GM12865 (cell line): ENCODE measurements at regions not wholly inside any gene's neighbourhood (a gene's known extent, or its start where the extent isn't known, plus 50 kb on each side); places are given as distances from the start of the nearest gene placed in this dataset.

Experiments used
- DNase-seq: peaks from one replicate; pipeline ENCODE4 v3.0.0; 2010; ENCODE audit warnings: low read depth
- H3K4me3 ChIP-seq: 2 replicates; pipeline ENCODE4 v1.5.1; 2011; ENCODE audit warnings: mild to moderate bottlenecking, low read depth, low read length, control low read depth
- TF ChIP-seq, protein P1 (sequence below): IDR thresholded peaks from 2 replicates; pipeline ENCODE4 v1.5.1; 2011; ENCODE audit warnings: low read length, control low read depth, low read depth, inconsistent platforms; ENCODE audit not compliant: insufficient read depth; ENCODE audit errors: missing control alignments

- no peak overlapping the region for H3K4me3 ChIP-seq
- TF ChIP-seq, protein P1, sequence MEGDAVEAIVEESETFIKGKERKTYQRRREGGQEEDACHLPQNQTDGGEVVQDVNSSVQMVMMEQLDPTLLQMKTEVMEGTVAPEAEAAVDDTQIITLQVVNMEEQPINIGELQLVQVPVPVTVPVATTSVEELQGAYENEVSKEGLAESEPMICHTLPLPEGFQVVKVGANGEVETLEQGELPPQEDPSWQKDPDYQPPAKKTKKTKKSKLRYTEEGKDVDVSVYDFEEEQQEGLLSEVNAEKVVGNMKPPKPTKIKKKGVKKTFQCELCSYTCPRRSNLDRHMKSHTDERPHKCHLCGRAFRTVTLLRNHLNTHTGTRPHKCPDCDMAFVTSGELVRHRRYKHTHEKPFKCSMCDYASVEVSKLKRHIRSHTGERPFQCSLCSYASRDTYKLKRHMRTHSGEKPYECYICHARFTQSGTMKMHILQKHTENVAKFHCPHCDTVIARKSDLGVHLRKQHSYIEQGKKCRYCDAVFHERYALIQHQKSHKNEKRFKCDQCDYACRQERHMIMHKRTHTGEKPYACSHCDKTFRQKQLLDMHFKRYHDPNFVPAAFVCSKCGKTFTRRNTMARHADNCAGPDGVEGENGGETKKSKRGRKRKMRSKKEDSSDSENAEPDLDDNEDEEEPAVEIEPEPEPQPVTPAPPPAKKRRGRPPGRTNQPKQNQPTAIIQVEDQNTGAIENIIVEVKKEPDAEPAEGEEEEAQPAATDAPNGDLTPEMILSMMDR: no peak
- DNase-seq: no peak
Observed at GRCh38 chr9:81819859-81820546, 108.2 kb upstream of the SPATA31D4 start.

GRCh38 chr9:81822301-81822865, 105.8 kb upstream of the SPATA31D4 start:
- no peak for DNase-seq
- no peak overlapping the region for H3K4me3 ChIP-seq
- TF ChIP-seq, protein P1: no peak

- H3K4me3 ChIP-seq: no peak overlapping the region
- TF ChIP-seq, protein P1: no peak
- no peak for DNase-seq
Observed at GRCh38 chr9:81822967-81823366, 105.3 kb upstream of the SPATA31D4 start.

- no peak overlapping the region for H3K4me3 ChIP-seq
- TF ChIP-seq, protein P1: no peak
- DNase-seq: no peak
Observed at GRCh38 chr9:81823672-81824554, 104.3 kb upstream of the SPATA31D4 start.

GRCh38 chr9:81824802-81825730, 103.2 kb upstream of the SPATA31D4 start:
- no peak for DNase-seq
- H3K4me3 ChIP-seq: no peak overlapping the region

More at GRCh38 chr9:81824802-81825730, 103.2 kb upstream of the SPATA31D4 start:
- TF ChIP-seq, protein P1: no peak
